ENCODE measurements at regions not wholly inside any gene's neighbourhood (a gene's known extent, or its start where the extent isn't known, plus 50 kb on each side); places are given as distances from the start of the nearest gene placed in this dataset.

DNA sequence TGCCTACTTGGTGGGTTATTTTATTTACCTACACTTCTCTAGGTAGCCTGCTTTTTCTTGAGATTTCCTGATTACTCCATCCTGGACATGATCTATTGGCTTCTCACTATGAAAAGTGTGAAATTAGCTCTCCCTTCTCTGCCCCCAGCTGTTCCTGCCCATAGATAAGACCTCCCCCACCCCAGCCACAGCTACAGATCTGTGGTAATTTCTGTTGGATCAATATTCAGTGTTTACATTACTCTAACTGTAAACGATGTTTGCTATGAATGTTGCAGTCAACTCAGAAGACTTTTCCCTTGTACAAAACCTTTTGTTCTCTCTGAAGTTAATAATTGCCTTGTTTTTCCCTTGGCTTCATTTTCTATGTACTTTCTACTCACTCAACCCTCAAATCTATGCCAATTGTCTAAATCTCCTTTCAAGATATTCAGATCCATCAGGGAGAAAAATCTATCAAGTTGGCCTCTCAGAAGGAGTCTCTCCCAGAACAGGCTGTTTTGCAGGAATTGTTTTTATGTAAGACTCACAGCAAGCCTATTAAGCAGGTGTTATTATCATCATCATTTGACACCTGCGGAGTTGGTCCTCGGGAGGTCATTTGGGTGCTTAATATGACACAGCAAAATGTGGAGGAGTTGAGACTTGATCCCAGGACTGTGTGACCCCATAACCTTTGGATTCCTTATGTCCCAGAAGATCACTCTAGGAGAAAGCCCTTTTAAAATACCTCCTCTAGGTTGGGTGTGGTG, 227.4 kb downstream of the SUDS3 start:
- no peaks in the 10 kb centered on the region for H3K9me3 Mint-ChIP-seq
- DNase-seq (ENCODE audit: low spot score) (no peak), ATAC-seq (no peak)
- H3K27me3 Mint-ChIP-seq, result peaks cover 3 to 23% of the 10 kb centered on the region in 2 donors
- no peak overlapping the region for H3K27ac Mint-ChIP-seq
- no peaks in the 10 kb centered on the region for H3K36me3 Mint-ChIP-seq
- H3K4me1 Mint-ChIP-seq (ENCODE audit: low read depth in 2 of 2), result no peaks in the 10 kb centered on the region
- no peak overlapping the region for H3K4me3 Mint-ChIP-seq

DNA sequence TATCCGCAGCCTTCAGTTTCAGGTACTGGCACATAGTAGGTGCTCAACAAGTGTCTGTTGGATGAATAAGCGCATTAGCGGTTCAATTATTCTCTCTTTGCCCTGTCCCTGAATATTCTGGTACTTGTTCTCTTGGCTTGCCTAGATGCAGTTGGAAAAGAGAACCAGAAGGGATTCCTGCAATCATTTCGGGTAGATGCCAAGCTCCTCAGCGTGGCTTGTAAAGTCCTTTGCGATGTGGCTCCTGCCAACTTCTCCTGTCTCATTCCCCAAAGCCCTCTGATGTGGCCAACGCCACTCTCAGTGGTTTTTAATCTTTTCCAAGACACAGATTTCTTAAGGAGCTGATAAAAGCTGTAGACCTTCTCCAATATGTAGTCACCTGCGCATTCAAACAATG, 230.3 kb downstream of the SUDS3 start:
- ATAC-seq, result no peak
- no peaks in the 10 kb centered on the region for H3K4me1 Mint-ChIP-seq (ENCODE audit: low read depth in 2 of 2)

DNA sequence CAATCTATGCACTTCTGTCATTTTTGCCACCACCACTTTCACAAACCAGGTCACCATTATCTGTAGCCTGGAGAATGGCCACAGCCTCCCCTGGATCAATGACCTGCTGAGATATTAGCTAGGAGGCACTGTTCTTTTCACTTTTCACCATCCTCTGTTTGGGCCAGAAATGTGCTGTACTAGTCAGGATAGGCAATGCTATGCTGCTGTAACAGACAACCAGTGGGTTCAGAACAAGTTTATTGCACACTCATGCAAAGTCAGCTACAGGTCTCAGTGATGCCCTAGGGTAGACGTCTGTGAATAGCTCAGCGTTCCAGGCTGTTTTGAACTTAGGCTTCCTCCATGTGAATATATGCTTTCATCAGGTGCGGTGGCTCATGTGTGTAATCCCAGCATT, 231.5 kb downstream of the SUDS3 start:
- DNase-seq (ENCODE audit: low spot score) (no peak), ATAC-seq (no peak)
- Mint-ChIP-seq H3K4me3 (no peak overlapping the region), H3K27ac (no peak overlapping the region), H3K9me3 (no peaks in the 10 kb centered on the region), H3K27me3 (peaks cover 7 to 30% of the 10 kb centered on the region in 2 donors), H3K36me3 (no peaks in the 10 kb centered on the region), H3K4me1 (ENCODE audit: low read depth in 2 of 2) (no peaks in the 10 kb centered on the region)

More for the DNA sequence above, 230.3 kb downstream of the SUDS3 start:
- Mint-ChIP-seq H3K36me3 (no peaks in the 10 kb centered on the region), H3K4me3 (no peak overlapping the region), H3K9me3 (no peaks in the 10 kb centered on the region), H3K27me3 (peaks cover 7 to 30% of the 10 kb centered on the region in 2 donors), H3K27ac (no peak overlapping the region)
- no peak for DNase-seq (ENCODE audit: low spot score)

DNA sequence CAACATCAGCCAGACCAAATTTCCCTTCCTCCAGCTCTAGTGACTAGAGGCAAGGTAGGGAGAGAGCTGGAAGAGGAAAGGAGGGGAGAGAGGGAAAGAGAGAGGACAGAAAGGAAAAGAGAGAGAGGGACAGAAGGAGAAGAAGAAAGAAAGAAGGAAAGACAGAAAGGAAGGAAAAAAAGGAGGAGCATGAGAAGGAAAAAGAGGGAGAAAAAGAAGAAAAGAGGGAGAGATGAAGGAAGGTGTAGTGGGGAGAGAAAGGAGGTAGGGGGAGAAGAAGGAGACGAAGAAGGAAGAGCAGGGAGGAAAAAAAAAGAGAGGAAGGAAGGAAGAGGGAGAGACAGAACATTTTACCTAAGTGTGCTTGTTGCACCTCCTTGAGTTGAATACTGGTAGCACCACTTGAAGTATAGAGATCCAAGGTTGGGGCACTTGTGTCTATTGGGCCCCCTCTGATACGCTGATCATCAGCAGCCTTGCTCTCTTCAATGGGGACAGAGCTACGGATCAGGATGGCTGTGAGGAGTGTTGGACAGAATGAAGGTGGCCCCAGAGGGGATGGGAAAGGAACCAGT, 232.5 kb downstream of the SUDS3 start:
- Mint-ChIP-seq H3K27me3 (peaks cover 7 to 33% of the 10 kb centered on the region in 2 donors), H3K36me3 (no peaks in the 10 kb centered on the region)
- no peak for ATAC-seq

DNA sequence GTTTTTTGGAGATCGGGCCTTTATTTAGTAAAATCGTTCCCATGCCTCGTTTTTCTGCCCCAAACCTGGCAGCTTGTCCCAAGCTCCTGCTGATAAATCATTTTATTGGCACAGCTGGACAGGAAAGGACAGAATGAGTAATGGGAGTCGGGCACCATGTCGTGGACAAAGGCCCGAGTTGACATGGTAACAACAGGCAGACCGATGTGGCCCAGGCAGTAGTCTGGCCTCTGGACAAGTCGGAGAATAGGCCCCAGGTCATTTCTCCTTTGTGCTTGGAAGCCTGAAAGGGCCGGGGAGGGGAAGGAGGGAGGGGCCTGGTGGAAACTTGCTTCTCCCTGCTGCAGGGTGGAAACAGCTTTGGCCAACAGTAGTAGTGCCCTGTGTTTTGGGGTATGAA, 234.9 kb downstream of the SUDS3 start:
- Mint-ChIP-seq H3K9me3 (no peaks in the 10 kb centered on the region), H3K27me3 (peaks cover 7 to 33% of the 10 kb centered on the region in 2 donors), H3K27ac (no peak overlapping the region), H3K4me1 (ENCODE audit: low read depth in 2 of 2) (no peaks in the 10 kb centered on the region), H3K4me3 (no peak overlapping the region), H3K36me3 (no peaks in the 10 kb centered on the region)
- no peak for ATAC-seq
- DNase-seq (ENCODE audit: low spot score), result no peak

More for the DNA sequence above, 232.5 kb downstream of the SUDS3 start:
- no peaks in the 10 kb centered on the region for H3K4me1 Mint-ChIP-seq (ENCODE audit: low read depth in 2 of 2)
- no peaks in the 10 kb centered on the region for H3K9me3 Mint-ChIP-seq
- no peak for DNase-seq (ENCODE audit: low spot score)
- H3K27ac Mint-ChIP-seq, result no peak overlapping the region
- H3K4me3 Mint-ChIP-seq, result no peak overlapping the region

DNA sequence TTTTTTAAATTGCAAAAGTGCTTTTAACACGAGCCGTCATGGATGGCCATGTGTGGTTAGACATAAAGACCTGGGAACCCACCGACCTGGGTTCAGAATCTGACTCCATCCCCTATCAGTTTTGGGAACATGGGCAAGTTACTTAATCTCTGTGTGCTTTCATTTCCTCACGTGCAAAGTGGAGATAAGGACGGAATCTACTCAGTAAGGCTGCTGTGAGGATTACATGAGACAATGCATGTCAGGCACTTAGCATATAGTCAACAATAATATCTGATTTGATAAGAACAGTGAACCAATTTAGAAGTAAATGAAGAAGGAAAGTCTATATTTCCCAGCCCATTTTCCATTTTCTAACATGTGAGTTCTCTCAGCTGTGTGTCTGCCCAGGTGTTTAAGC, 235.4 kb downstream of the SUDS3 start:
- DNase-seq (ENCODE audit: low spot score), result no peak
- H3K36me3 Mint-ChIP-seq, result no peaks in the 10 kb centered on the region
- no peak overlapping the region for H3K27ac Mint-ChIP-seq
- H3K27me3 Mint-ChIP-seq, result peaks cover 7 to 33% of the 10 kb centered on the region in 2 donors
- no peaks in the 10 kb centered on the region for H3K9me3 Mint-ChIP-seq
- no peak overlapping the region for H3K4me3 Mint-ChIP-seq
- no peaks in the 10 kb centered on the region for H3K4me1 Mint-ChIP-seq (ENCODE audit: low read depth in 2 of 2)
- no peak for ATAC-seq

DNA sequence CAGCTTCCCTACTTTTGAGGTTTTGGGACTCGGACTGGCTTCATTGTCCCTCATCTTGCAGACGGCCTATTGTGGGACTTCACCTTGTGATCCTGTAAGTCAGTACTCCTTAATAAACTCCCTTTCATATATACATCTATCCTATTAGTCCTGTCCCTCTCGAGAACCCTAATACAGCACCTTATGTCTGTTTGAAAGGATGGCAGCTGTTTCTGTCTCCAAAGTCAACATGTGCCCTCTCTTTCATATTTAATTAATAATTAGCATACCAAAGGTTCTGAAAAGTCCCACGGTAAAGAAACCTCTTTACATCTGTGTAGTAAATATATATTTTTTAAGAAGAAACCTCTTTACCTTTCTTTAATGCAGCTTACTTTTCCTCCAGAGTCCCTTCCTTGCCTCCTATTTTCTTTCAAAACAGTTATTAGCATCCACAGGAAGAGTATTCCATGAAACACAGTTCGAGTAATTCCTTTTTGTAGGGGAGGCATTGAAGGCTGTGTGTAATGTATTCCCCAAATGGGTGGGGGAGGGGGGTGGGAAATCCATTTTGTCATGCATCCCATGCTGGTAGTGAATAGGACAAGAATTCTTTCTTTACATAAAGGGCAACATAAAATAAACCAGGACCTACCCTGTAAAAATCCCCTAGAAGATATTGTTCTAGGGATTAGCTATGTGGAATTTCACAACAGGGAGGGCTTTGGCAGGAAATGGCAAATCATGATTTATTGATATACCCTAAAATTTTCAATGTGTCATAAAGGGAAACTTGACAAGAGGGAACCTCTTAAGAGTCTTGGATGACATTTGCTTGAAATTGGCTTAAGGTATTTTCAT, 241.5 kb downstream of the SUDS3 start:
- no peaks in the 10 kb centered on the region for H3K36me3 Mint-ChIP-seq
- ATAC-seq, result no peak
- no peaks in the 10 kb centered on the region for H3K4me1 Mint-ChIP-seq (ENCODE audit: low read depth in 2 of 2)

DNA sequence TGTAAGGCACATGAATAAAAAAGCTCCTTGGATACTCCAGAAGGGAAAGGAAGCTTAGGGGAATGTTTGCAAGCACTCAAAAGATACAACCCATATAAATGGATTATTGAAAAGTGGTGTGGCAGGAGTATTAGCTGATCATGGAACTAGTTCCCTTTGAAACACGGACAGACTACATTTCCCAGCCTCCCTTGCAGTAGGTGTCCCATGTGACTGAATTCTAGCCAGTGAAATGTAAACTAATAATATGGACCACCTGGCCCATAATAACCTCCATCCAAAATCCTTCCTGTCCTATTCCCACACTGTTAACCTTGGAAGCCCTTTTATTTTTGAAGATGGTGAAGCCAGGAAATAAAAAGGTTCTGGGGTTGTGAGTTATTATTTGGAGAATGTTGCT, 242.3 kb downstream of the SUDS3 start:
- Mint-ChIP-seq H3K4me3 (no peak overlapping the region), H3K36me3 (no peaks in the 10 kb centered on the region), H3K27me3 (peaks cover 0 to 12% of the 10 kb centered on the region in 2 donors), H3K4me1 (ENCODE audit: low read depth in 2 of 2) (no peaks in the 10 kb centered on the region), H3K27ac (no peak overlapping the region), H3K9me3 (peaks cover 5% of the 10 kb centered on the region)
- no peak for DNase-seq (ENCODE audit: low spot score)
- no peak for ATAC-seq

More for the DNA sequence above, 241.5 kb downstream of the SUDS3 start:
- DNase-seq (ENCODE audit: low spot score), result no peak
- no peak overlapping the region for H3K27ac Mint-ChIP-seq
- H3K4me3 Mint-ChIP-seq, result no peak overlapping the region
- peaks cover 0 to 15% of the 10 kb centered on the region in 2 donors for H3K27me3 Mint-ChIP-seq
- peaks cover 5% of the 10 kb centered on the region for H3K9me3 Mint-ChIP-seq

DNA sequence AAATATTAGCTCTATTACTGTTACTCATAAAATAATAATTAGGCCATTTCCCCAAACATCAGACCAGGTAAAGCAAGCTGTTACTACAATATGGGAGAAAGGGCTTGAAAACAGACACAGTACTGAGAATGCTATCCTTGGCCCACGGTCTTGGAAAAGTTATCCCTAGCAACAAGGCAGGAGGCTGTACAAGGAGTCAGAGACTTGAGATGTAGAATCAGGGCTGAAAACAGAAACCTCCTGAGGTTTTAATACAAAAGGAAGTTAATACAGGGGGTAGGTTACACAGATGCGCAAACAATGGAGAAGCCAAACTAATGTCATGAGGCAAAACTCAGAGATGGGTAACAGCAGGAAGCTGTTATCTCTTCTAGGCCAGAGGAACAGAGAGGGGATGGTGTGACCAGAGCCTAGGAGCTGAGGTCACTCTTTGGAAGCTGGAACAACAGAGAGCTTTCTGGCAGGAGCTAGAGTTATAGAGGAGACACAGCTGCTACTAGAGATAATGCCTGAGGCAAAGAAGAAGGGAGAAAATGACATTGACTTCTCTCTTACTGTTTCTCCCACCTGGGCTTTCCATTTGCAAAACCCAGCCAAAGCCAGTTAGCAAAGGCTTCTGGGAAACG, 248.8 kb downstream of the SUDS3 start:
- no peak overlapping the region for H3K4me3 Mint-ChIP-seq
- DNase-seq (ENCODE audit: low spot score), result no peak
- peaks cover 0 to 12% of the 10 kb centered on the region in 2 donors for H3K27me3 Mint-ChIP-seq
- ATAC-seq, result no peak
- no peak overlapping the region for H3K27ac Mint-ChIP-seq
- no peaks in the 10 kb centered on the region for H3K4me1 Mint-ChIP-seq (ENCODE audit: low read depth in 2 of 2)
- H3K36me3 Mint-ChIP-seq, result no peaks in the 10 kb centered on the region
- peaks cover 7% of the 10 kb centered on the region for H3K9me3 Mint-ChIP-seq

DNA sequence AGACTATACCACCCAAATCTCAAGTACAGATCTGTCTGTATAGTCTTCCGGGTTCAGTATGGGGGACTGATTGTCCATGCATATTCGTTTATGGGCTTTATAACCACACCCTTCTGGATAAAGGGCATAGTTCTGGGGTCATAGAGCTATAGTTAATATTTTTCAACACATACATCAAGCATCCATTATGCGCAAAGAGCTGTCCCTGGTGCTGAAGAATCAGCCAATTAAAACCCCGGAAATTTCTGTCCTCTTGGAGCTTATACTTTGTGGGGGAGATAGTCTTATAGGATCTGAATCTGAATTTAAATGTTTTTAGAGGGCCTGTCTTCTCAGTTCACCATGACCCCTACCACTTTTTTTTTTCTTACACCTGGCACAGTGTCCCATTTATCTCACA, 256.7 kb downstream of the SUDS3 start:
- peaks cover 0 to under 1% of the 10 kb centered on the region in 2 donors for H3K27me3 Mint-ChIP-seq

DNA sequence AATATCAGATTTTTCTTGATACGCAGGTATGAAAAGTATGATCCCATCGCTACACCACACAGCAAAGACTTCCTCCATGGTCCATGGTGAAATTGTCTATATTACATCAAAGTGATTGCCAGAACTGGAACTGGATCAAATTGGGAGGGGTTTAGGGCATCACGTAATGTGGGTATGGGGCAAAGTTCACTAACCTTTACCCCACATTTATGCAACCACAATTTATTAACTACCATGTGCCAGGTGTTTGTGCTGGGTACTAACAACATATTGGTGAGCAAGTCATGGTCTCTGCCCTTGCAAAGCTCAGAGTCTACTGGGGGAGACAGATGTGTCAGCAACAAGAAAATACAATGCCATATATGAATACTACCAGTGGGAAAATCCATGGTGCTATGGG, 258.9 kb downstream of the SUDS3 start:
- Mint-ChIP-seq H3K36me3 (no peaks in the 10 kb centered on the region), H3K4me1 (ENCODE audit: low read depth in 2 of 2) (no peaks in the 10 kb centered on the region), H3K27ac (no peak overlapping the region)

More for the DNA sequence above, 256.7 kb downstream of the SUDS3 start:
- Mint-ChIP-seq H3K27ac (no peak overlapping the region), H3K36me3 (no peaks in the 10 kb centered on the region), H3K4me3 (no peak overlapping the region), H3K4me1 (ENCODE audit: low read depth in 2 of 2) (no peaks in the 10 kb centered on the region), H3K9me3 (peaks cover 8% of the 10 kb centered on the region)
- DNase-seq (ENCODE audit: low spot score) (no peak), ATAC-seq (no peak)

DNA sequence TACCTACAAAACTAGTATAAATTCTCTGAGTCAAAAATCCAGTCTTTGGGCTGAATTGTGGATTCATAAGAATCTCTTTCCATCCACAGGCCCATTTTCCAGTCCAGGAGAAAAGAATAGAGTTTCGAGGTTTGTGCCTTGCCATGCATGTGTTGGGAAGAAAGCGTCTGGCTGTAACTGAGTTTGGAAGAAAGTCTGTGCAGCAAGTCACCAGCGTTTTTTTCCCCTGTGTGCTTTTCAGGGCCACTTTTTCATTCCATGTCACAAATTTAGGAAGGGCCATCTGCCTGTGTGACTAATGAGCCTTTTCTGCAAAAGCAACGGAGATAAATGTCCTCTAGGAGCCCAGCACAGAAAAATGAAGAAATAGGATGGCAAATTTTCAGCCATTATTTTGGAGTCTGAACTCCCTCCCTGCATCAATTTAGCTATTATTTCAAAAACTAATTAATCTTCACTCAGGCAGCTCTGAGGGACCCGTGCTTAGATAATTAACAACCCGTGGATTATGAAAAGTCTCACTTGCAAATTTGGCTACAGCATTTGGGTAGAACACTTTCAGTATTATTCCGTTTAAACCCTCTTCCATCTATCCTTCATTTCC, 261.5 kb downstream of the SUDS3 start:
- H3K9me3 Mint-ChIP-seq, result peaks cover 8% of the 10 kb centered on the region
- no peak for ATAC-seq
- H3K4me3 Mint-ChIP-seq, result no peak overlapping the region
- H3K27me3 Mint-ChIP-seq, result peaks cover 3 to 7% of the 10 kb centered on the region in 2 donors
- DNase-seq (ENCODE audit: low spot score), result no peak
- H3K36me3 Mint-ChIP-seq, result no peaks in the 10 kb centered on the region
- H3K4me1 Mint-ChIP-seq (ENCODE audit: low read depth in 2 of 2), result no peaks in the 10 kb centered on the region
- H3K27ac Mint-ChIP-seq, result no peak overlapping the region

More for the DNA sequence above, 258.9 kb downstream of the SUDS3 start:
- Mint-ChIP-seq H3K9me3 (peaks cover 8% of the 10 kb centered on the region), H3K4me3 (no peak overlapping the region), H3K27me3 (peaks cover 3 to 7% of the 10 kb centered on the region in 2 donors)
- ATAC-seq (no peak), DNase-seq (ENCODE audit: low spot score) (no peak)

DNA sequence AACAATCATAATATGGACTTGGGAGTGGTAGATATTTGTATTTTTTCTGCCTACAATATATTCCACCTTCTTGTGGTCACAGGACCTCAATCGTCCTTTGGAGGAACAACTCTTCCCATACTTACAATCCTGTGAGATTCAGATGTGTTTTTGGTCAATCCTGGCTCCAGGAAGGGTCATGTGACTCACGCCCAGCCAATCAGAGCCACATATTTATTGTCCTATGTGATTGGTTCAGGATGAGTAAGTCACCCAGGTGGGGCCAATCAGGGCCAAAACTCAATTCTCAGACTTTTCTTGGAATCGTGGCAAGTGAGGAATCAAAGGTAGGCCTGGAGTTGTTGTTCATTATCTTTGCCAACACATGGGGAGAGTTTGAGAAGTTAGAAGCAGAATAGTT, 264.9 kb downstream of the SUDS3 start:
- no peak overlapping the region for H3K4me3 Mint-ChIP-seq
- no peak for ATAC-seq
- H3K4me1 Mint-ChIP-seq (ENCODE audit: low read depth in 2 of 2), result no peaks in the 10 kb centered on the region
- H3K9me3 Mint-ChIP-seq, result peaks cover 18% of the 10 kb centered on the region
- no peak for DNase-seq (ENCODE audit: low spot score)
- H3K27me3 Mint-ChIP-seq, result peaks cover 3 to 13% of the 10 kb centered on the region in 2 donors
- no peaks in the 10 kb centered on the region for H3K36me3 Mint-ChIP-seq
- no peak overlapping the region for H3K27ac Mint-ChIP-seq

Data from natural killer cell treated with Interleukin-12 subunit alpha and Interleukin-12 subunit beta and Interleukin-15 and Interleukin-18, amount 100 ng/mL, for 72 hours (primary cell).